NCI-H146 treated with DMSO at 0.1 percent for 48 hours (cell line): ENCODE measurements at regions not wholly inside any gene's neighbourhood (a gene's known extent, or its start where the extent isn't known, plus 50 kb on each side); places are given as distances from the start of the nearest gene placed in this dataset.

ENCODE experiments used
- DNase-seq: peaks from one replicate; lab custom pipeline; 2025; ENCODE audit not compliant: unreplicated experiment; lab: John Stamatoyannopoulos, UW

DNA sequence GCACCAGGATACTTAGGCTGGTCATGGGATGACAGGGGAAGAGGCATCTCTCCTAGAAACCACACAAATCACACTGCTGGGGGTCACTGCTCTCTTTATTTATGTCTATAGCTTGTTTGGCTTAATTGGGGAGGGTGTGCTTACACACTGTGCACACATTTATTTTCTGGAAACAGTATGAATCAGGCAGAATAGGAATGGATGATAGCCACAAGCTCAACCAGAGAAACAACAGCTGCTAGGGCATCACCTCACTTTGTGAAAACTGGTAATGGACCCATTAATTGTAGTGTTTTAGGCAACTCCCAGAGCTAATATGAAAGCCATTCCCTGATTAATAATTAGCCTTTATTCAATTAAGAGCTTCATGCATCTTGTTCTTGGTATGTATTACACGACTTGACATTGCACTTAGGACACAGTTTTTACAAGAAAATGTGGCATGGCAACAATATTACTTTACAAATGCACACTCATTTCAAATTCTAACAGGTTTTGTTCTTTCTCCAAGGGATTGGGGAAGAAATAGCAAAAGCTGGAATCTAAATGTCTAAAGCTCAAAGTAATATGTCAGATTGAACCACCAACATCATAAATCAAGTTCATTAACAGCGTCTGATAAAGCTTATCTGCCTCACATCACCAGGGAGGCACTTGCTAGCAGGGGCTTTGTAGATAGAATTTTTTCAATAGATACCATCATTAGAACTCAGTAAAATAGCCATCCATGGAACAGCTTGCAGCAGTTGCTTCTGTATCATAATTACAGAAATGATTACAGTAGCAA lies 361.9 kb upstream of the FSHR start:
- peak; percentile 6 for DNase-seq

DNA sequence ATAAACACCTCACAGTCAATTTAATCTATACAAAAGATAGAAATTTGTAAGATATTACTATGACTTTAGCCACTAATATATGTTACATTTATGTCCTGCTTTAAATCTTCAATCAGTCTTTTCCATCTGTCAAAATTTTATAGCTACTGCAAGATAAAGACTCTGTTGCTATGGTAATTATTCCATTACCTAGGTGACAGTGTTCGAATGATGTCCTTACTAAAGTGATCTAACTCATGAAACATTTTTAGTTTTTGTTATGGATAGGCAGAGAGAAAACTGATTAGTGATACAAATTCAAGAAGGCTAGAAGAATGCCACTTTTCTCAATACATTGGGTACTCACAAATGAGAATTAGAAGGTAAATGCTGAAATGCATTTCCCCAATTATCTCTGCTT lies 359.9 kb upstream of the FSHR start:
- DNase-seq: no peak

DNA sequence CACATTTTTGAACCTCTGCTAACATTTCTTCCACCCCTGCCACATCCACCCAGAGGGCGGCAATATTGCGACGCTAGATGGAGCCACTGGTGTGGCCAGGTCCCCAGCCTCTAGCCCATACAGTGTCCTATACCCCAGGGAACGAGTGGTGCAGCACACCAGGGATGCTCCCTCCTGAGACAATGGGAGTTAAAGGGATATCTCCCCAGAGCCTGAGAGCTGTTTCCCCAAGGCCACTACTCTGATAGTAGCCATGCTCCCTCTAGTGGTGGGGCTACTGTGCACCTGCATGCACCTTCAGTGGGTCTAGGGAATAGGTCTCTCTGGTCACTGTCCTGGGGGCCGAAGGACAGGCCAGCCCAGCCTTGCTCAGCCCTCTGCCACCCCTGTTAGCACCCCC lies 336.4 kb upstream of the FSHR start:
- DNase-seq: peak; percentile 62

DNA sequence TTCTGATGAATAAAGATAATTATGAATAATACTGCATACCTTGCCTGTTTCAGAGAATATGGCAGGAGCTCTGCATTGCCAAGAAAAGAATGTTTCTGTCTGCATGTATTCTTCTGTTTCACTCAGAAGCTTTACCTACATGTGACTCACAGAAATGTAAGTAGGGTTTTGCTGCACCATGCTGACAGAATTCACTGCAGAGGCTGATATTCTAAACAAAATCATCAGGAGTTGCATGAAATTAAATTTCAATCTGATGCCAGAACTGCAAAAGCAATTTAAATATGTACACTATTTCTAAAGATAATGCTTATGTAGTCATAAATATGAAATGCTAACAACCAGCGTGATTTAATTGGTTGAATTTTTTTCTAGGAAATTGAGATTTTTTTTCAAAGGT lies 332.8 kb upstream of the FSHR start:
- DNase-seq: no peak

DNA sequence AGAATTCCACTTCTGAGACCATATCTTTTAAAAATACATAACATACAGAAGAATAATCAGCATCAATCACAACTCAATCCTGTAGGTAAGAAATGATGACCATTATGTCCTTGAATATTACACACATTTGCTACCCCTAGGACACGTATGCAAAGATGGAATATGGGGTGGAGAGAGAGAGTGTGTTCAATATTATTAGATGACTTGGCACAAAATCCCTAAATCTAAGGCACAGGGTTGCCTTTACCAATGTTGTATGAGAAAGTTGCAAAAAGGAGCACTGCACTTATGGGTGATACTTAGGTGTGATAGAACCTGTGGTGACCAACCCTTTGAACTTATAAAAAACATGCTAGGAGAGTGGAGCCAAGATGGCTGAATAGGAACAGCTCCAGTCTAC lies 326.2 kb upstream of the FSHR start:
- DNase-seq: no peak

DNA sequence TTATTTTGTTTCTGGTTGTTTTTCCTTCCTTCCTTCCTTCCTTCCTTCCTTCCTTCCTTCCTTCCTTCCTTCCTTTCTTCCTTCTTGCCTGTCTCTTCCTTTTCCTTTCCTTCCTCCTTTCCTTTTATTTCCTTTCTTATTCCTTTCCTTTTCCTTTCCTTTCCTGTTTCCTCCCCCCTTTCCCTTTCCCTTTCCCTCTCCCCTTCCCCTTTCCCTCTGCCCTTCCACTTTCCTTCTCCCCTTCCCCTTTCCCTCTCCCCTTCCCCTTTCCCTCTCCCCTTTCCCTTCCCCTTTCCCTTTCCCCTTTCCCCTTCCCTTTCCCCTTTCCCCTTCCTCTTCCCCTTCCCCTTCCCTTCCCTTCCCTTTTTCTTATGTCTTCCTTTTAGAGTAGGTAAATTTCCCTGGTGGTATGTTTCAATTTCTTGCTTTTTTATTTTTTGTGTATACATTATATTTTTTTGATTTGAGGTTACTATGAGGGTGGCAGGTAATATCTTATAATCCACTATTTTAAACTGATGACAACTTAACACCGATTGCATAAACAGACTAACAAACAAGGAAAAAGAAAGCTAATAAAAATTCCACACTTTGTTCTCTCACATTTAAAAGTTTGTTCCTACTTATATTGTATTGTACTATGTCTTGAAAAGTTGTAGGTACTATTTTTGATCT lies 311.0 kb upstream of the FSHR start:
- no peak for DNase-seq

DNA sequence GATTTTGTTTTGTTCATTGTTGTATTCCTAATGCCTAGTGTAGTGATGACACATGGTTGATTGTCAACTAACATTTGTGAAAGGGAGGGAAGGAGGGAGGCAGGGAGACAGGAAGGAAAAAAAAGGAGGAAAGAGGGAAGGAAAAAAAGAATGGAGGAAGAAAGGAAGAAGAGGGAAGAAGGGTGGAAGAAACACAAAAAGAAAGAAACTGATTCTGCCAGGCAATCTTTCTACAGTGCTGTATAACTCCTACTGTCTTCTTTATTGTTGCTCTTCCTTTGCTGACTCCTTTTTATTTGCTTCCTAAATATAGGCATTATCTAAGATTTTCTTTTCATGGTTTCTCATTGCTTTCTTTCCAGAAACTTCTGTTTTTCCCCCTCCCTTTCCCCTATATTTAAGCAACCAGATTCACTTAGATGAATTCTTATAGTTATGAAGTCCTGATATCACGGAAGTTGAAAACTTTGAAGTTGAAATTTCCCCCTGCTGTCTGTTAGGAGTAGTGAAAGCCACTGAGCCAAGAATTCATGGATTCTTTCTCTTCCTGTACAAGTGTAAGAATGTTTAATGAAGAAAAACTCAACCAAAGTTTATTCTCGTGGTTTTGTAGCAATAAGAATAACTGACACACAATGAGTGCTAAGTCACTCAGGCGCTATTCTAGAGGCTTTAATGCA lies 305.1 kb upstream of the FSHR start:
- no peak for DNase-seq

DNA sequence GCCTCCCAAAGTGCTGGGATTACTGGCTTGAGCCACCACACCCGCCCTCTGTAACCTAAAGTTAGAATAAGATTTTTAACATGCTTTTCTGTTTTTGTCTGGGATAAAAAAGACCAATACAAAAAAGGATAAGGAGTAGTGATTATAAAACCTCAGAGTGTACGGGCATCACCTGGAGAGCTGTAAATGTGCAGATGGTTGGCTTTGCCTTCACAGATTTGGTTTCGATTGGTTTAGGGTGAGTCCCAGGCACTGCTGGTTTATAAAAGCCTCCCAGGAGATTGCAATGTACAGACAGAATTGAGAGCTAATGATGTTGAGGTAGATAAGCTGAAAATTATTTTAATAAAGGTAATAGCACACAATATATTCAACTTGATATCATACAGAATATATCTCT lies 289.7 kb upstream of the FSHR start:
- DNase-seq: no peak

DNA sequence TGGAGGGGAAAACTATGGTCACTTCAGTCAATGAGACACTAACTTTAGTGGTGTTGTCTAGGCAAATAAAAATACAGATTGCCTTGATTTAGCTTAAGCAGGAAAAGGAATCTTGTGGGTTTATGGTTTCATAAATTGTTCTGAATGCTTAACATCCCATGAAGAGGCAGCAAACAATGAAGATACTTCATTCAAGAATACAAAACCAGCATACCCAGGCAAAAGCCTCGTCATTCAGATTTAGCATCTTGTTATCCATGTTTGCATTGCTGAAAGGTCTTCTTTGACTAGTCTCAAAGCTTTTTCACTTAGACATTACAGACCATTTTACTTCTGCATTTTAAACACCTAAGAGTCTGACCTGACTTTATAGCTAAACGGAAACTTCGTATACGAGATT lies 272.7 kb upstream of the FSHR start:
- DNase-seq: no peak

DNA sequence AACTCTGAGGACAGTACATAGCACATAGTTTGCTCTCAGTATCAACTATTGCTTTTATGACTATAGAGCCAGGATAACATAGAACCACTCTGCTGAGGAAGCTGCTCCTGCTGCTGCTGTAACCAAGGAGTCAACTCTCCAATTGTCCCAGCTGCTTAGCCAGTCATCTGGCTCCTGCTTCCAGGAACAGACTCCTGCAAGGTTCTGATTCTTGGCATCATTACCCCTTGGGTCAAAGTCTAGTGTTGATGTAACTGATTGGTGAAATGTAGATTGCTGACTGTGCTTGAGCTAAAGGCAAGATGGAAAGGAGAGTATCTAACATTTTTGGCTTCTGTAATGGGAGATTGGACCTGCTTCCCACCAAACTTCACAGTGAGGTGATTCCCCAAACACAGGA lies 261.9 kb upstream of the FSHR start:
- DNase-seq: no peak

DNA sequence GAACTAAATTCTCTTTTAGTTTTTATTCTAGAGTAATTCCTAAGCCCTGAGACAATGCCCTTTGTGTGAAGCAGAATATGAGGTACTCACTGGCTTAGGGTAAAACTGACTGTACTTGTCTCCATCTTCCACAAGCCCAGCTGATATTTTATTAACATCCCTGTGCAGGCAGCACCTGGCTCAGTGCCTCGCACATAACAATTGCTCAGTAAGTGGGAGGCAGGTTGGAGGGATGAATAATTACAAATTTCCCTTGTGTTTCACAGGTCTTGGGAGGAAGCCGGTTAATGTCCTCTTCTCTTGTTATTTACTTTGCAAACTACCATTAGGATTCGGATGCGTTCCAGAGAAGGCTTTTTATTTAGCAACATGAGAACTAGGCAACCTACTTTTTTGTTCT lies 249.8 kb upstream of the FSHR start:
- DNase-seq: peak; percentile 46

DNA sequence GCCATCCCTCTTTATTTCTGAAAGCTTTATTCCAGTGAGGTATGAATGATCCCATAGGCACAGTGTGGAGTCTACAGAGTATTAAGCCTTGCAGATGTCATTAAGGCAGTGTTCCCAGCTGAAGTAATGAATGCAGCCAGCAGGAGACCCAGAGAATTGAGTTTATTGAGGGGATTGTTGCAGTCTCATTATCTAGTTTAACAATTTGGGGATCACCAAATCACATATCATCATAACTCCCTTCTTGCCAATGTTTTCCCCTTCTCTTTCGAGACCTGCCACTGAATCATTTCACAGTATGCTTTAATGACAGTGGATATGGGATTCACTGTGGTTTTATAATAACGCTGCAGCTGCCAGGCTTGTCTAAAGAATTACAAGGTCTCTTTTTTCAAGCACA lies 249.3 kb upstream of the FSHR start:
- DNase-seq: no peak

DNA sequence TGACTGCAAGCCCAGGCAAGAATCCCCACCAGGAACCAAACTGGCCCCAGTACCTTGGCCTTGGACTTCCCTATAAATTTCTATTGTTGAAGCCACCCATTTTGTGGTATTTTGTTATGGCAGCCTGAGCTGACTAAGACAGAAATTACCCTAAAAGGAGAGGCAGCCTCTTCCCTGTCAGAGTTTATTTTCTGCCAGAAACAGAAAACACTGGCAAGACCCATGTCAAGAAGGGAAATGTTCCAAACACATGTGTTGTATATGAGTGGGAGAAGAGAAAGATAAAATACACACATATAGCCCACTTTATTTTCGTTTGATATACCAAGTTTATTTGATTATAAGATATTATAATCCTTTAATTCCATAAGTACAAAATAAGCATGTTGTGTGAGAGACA lies 225.1 kb upstream of the FSHR start:
- DNase-seq: no peak

DNA sequence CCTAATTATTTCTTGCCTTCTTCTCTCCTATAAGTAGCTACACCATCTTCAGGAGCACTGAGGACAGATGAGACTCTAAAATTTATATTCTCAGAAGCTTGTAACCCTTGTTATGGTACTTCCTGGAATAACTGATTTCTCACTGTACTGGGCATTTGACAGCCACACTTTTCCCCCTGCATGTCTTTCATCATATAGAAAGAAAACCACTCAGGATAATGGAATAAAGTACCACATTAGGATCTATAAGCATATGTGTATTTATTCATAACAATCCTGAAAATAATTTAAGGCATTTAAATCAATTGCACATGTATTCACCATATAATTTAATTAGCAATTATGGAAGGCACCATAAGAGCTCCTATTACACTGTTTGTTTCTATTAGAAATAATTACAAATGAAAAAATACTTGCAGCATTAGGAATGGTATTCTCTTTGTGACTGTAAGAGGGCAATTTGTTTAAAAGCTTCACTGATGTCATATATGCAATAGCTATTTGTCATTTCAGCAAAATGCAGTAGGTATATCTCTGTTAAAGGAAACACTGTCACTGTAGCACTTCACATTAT lies 216.9 kb upstream of the FSHR start:
- DNase-seq: no peak

DNA sequence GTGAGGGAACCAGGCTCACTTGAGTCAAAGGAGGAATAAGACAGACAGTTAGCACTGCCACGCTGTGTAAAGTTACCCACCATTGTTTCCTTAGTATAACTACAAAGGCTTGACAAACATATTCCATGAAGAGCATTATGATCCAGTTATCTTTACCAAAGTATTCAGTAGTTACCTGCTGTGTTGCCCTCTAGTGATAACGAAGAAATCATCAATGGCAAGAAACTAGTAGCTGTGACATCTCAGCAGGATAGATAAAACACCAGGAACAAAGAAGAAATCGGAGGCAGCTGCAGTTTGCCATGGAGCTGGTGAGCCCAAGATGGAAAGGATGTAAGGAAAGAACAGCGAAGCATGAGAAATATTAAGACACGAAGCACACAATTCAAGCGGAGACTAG lies 215.3 kb upstream of the FSHR start:
- DNase-seq: peak; percentile 79

DNA sequence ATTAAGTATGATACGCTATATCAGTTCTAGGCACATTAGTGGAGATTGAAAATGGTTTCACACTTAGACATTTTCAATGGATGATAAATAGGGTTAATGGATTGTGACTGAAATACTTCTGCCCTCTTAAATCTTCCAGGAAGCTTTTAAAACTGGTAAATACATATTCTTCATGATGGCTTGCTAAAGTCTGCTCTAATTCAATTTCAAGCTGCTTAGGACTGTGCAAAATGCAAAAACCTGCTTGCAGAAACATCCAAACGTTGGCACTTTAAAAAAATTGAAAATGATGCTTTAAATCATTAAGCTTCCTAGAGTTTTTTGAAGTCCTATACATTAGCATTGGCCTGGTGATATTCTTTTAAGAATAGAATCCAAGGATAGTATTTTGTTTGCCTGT lies 214.8 kb upstream of the FSHR start:
- DNase-seq: no peak

DNA sequence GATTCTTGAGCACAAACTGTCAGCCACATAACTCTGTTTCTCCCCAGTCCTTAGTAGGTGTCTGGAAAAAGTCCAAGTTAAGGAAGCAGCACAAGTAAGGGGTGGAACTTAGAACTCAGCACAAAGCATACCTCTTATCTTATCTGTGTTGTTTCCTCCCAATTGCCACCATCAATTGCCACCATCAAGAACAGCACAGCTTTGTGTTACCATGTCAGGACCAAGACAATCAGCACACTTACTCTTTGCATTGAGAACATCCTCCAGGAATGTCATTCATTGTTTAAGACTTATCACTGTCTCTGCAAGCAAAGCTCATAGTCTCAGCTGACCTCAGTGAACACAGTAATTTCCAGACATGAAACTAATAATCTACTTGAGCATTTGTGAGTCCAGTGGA lies 212.7 kb upstream of the FSHR start:
- no peak for DNase-seq

DNA sequence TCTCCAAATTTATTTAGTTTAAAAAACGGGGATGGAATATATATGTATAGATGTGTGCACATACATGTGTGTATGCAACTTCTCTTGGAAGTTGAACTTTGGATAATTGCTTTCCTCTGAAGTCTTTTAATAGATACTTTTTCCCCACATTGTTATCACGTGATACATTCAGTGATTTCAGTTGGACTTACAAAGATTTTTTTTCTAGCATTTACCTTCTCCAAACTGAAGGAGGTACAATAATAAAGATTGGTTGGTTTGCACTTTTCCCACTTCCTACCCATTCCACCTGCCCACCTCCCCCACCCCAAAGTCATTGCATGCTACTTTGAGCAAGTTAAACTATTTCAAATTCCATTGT lies 206.1 kb upstream of the FSHR start:
- no peak for DNase-seq

DNA sequence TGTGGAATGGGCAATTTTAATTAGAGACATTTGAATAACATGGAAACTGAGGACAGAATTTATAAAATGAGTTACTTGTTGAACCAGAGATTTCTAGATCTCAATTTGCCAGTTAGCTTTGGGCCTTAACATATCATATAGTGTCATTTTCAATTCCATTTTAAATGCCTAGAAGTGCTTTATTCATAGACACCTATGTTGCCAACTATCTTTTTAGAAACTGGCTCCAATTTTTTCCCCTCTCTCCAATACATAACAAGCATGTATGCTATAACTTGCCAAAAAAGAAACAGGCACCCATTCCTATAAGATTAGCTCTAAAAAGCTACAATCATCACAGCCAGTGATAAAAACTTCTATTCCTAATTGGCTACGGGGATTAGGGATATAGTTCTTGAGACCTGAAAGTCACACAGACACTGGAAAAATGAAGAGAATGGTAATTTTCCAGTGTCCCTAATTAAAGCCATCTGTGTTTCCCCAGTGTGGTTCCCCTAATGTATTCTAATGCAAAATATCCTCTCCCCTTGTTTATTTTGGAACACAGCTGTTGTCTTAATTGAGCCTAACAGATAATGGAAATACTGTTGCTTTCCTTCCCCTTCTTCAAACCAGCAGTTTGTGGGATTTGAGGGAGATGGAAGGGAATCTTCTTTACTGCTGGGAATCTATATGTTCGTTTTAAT lies 205.5 kb upstream of the FSHR start:
- peak; percentile 14 for DNase-seq

DNA sequence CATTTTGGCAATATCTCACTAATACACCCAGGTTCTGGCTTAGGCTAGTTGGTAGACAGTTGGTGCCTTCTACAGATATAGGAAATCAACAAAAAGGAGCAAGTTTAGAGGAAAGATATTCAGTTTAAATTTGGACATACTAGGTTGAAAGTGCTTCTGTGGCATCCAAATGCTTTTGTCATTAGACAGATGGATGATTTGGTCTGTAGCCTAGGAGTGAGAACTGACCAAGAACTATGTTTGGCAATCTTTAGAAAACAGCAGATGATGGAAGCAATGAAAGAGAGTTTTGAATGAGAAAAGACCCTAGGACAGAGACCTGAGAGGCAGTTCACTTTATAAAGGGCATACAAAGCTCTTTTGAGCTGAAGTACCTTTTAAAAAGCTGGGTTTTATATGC lies 201.3 kb upstream of the FSHR start:
- no peak for DNase-seq

DNA sequence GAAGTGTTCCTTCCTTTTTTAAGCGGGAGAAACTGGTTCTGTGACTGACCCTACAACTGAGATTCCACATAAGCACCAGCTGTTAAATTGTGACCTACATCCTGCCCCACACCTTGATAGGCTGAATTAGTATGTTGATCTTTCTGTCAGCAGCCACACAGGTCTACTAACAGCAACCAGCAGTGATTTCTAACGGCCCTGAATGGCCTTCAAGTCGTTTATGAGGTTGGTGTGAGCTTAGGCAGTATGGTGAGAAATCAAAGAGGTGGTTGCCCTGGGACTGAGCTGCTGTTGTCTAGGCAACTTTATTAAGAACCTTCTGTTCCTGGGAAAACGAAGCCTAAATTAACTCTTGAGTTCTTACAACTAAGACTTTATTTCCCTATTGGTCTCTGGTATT lies 197.2 kb upstream of the FSHR start:
- no peak for DNase-seq

DNA sequence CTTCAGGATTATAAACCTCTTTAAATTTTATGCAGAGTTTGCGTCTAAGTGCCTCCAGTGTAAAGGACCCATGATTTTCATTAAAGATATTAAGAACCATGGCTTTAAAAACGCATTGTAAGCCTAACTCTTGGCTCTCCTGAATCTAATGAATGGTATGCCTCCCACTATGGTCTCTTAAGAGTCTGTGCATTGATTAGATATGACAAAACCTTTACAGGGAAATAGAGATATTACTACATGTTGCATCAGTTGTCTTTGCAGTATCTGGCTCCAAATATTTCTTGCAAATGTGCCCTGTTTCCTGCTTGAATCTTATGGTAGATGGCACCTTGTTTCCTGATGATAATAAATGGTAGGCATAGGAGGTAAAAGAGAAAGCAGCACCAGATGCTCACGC lies 189.3 kb upstream of the FSHR start:
- DNase-seq: no peak
